ENCODE measurements at regions not wholly inside any gene's neighbourhood (a gene's known extent, or its start where the extent isn't known, plus 50 kb on each side); places are given as distances from the start of the nearest gene placed in this dataset.

GRCh38 chr12:91608542-91608941 is 425.9 kb upstream of the DCN start:
- no peak for TF ChIP-seq CTCF (conservative IDR thresholded peaks at IDR 0.05; ENCODE audit: low read depth, low read length)
- TF ChIP-seq EZH2 (IDR thresholded peaks at IDR 0.05; ENCODE audit: low read length, unreplicated experiment): no peak
- TF ChIP-seq EZH2phosphoT487 (IDR thresholded peaks at IDR 0.05; ENCODE audit: borderline replicate concordance, low read length): no peak

All from PC-3 (cell line).